GM18511 (cell line): ENCODE measurements at regions not wholly inside any gene's neighbourhood (a gene's known extent, or its start where the extent isn't known, plus 50 kb on each side); places are given as distances from the start of the nearest gene placed in this dataset.

Experiments
- ATAC-seq: cut with Tn5 transposase; IDR thresholded peaks from one replicate; pipeline ENCODE4 v1.9.1; 2021; ENCODE audit warnings: mild to moderate bottlenecking, moderate library complexity; ENCODE audit not compliant: unreplicated experiment

DNA sequence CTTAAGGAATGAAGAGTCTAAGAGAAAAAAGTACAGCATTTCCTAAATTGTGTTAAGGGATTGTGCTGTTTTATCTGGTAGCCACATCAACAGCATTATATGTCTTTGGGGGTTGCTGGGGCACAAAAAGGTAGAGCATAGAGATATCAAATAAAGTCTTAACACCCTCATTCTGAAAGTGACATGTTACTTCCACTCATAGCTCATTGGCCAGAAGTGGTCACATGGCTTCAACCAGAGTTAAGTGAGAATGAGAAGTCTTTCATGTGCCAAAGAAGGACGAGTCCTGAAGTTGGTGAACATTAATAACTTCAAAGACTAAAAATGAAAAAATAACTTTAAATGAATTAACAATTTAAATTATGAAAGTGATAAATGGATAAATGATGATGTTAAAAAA is 175.7 kb upstream of the ZEB2 start:
- ATAC-seq = no peak

- no peak for ATAC-seq
These were observed 174.5 kb upstream of the ZEB2 start for GRCh38 chr2:144694456-144694855.

GRCh38 chr2:144693179-144693578 is 173.3 kb upstream of the ZEB2 start:
- ATAC-seq = no peak

- no peak for ATAC-seq
These were observed 172.7 kb upstream of the ZEB2 start for GRCh38 chr2:144692661-144693060.

GRCh38 chr2:144690771-144691170 is 170.9 kb upstream of the ZEB2 start:
- ATAC-seq = no peak

- no peak for ATAC-seq
These were observed 166.7 kb upstream of the ZEB2 start for GRCh38 chr2:144686518-144687215.

DNA sequence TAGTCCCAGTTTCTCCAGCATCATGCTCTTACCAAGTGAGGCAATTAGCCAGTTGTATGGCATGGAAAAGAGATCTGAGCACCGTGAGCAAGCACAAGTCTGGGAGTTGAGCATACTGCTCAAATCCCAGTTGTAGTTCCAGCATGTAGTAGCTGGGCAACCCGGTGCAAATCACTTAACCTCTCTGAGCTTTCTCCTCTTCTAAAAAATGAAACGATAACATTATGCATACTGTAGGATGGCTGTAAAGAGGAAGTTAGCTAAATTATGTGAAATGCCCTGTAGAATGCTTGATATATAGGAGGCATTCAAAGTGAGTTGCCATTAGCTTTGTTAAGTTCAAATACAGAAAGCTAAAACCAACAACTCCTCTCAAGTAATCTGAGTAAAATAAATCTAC is 164.0 kb upstream of the ZEB2 start:
- no peak for ATAC-seq

DNA sequence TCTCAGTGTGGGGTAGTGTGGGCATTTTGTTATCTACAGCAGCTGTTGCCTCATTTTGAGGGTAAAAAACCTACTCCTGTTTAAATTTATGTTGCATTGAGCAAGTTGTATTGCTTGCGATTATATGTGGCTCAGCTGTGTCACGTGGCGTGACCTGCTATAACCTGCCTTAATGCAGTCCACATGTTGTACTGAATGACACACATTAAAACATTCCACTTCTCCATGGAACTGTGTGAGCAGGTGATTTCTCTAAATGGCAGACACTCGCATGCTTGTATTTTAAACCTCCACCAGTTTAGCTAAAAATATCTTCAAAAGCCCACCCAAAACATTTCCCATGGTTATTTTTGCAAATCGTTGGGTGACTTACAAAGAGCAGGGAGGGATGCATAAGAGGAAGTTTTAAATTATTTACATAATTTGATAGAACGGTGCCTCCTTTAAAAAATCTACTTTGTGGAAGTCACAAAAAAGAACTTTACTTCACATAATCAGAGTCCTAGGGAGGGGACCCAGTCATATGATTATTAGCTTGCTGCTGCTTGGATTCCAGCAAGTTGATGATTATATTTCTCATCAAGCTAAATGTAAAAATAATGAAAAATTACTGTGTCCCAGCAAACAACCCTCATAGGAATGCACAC is 163.3 kb upstream of the ZEB2 start:
- no peak for ATAC-seq

GRCh38 chr2:144682248-144682647 is 162.3 kb upstream of the ZEB2 start:
- ATAC-seq = no peak

- ATAC-seq = no peak
These were observed 161.5 kb upstream of the ZEB2 start for GRCh38 chr2:144681389-144681788.

DNA sequence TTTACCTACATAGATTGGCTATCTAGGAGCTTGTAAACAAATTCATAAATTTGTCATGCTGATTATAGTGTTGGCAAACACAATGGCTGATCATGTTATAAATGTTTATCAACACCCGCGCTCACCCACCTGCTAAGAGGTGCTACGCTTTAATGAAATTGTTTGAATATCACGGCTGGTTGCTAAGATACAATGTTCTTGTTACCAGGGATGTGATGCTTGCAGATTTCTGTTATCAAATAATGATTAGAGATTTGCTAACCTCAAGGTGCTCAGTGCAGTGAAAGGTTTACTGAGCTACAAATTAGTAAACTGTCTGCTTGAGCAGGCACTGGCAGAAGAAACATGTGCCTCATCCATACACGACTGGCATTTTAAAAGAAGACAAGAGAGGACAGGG is 160.0 kb upstream of the ZEB2 start:
- no peak for ATAC-seq

DNA sequence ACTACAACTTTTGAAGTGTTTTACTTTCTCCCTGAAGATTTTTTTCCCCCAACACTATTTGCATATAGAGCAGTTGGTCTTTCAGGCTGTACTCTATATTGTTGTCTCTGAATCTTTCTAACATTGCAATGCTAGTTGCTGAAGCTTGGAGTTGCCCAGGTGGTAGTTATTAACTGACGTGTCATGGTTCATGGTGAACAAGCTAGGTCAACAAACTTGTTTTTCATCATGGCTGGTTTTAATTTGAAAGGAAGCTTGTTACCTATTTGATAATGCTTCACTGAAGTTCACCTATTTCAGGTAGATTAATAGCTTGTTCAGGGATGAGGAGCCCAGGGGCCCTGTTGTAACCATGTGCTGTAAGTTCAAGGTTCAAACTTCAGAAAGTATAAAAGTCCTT is 158.8 kb upstream of the ZEB2 start:
- ATAC-seq = no peak

DNA sequence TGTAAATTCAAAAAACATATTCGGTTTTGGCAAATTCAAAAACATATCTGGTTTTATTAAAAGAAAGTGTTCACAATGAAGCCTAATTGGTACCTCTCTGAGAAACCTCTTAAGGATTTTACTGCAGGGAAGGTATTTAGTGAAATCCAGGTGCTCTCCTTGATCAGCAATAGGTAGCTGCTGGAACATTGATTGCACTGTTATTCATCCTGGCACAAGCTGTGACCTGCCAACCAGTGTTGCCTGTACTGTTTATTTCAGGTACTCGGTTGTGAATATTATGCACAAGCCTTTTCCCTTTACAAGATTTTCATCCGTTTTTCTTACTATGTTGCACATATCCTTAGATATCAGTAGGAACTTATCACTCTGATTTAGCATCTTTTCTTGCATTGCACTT is 155.8 kb upstream of the ZEB2 start:
- ATAC-seq = no peak

DNA sequence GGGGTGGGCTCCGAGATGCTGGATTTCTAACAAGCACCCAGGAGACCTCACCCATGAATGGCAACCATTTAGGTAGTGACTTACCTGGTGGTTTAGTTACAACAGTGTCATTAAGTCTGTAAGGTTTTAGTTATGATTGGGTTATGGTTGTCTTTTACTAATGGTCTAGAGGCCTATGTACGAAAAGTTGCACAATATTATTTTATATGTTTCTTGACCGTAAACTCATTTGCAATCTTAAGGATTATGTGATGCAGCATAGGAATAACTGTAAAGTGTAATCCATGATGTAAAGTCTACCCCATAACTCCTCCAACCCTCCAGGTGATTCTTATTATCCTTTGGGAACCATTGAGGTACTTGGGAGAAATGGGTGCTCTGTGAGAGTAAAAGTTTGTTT is 155.4 kb upstream of the ZEB2 start:
- ATAC-seq = no peak

- ATAC-seq = no peak
These were observed 154.2 kb upstream of the ZEB2 start for GRCh38 chr2:144674071-144674470.

DNA sequence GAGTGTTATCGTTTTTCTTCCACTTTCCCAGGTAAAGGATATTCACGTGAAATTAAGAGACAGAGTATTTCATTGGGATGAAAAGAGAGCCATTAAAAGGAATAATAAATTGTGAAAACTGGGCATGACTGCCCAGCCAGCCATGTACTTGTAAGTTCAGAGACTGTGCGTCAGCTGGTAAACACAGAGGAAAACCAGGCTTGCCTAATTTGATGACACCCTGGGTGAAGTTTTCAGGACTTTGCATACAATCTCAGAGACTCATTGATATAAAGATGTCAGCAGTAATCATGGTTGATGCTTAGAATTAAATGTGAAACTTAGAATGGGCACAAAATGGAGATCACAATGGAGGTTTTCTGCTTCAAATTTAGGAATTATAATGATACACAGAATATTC is 153.5 kb upstream of the ZEB2 start:
- no peak for ATAC-seq

DNA sequence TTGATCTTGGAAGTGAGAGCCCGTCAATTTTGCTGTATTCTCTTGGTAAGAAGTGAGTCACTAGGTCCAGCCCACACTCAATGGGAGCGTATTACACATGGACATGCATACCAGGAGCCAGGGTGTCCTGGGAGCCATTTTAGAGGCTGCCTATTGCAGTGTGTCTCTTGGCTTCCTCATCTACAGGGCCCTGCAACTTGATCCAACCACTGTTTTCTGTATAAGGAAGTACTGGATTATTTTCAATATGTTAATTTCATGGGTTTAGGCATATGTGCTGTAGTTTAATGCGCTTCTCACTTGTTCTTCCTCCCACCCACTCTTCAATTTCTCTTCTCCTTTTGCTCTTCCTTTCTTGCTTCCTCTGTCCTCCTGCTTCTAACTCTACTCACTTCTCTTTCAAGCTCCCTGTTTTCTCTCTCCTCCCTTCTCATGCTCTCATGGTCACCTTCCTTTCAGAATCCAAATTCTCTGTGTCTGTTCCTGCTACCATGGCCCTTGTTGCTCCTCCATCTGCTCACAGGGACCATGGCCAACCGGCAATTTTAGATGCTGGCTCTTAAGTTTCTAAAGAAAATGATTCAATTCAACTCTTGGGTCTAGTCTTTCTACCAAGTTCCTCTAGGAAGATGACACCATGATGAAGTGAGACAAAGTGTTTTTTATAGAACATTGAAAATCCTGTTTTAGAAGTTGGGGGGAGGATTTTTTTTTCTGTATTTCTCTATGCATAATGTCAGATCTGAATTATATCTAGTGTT is 152.0 kb upstream of the ZEB2 start:
- ATAC-seq = no peak

DNA sequence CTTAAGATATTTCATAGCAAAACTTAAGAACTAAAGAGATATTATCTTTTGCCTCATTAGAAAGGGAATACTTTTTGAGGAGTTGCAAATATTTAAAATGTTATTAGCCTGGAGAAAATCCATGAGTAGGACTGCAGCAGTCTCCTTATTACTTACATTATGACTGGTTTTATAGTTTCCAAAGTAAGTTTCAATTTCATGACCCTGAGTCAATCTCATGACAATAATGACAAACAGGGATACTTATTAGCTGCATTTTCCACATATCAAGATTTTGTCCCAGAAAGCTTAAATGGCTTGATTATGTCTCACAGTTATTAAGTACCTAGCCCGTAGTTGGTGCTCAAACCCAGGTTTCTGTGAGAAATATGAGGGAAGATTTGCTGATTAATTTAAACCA is 150.8 kb upstream of the ZEB2 start:
- ATAC-seq = no peak

DNA sequence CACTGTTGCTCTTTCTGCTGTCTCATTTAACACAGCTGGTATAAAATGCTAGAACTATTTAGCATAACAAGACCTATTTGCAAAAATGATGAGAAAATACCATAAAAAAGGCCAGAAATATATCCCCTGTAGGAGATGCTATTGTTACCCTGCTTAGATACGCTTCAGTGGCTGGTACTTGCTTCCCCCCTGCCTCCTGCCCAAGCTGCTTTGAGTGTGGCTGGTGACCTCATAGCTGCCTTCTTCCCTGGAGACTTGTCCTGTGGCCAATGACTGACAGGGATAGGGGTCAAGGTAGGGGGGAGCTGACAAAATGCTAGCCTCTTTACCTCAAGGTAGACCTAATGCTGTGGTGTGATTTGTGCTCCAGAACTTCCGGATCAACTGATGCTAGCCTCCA is 150.2 kb upstream of the ZEB2 start:
- ATAC-seq = no peak

DNA sequence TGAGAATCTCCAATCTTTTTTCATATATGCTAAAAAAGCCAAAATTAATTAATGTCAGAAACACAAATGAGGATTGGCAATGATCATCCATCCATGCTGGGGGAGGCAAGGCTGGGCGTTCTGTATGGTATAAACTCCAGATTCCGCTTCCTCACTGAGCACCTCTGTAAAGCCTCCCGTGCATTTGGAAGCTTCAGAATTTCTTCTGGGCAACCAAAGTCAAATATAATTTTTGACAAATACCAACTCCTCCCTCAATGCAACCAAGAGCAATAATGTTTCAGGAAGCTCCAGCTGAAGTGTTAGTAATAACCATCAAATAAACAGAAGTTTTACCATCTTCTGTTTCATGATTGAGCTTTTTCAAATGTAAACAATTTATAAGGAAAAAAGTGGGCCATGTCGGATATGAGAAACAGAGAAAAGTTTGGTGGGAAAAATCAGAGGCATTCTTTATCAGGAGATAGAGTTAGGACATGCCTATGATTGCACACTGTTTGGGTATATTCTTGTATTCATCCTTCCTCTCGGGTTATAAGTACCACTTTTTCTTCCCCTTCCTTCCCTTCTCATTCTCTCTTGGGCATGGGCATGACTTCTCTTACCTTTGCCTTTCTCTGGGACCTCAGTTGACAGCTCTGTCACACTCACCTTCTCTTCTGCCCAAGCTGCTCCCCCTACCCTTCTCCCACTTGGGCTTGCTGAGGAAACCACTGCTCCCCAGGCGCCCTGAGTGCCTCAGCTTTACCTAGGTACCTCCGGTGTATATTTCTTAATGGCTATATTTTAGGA is 149.5 kb upstream of the ZEB2 start:
- ATAC-seq = no peak

DNA sequence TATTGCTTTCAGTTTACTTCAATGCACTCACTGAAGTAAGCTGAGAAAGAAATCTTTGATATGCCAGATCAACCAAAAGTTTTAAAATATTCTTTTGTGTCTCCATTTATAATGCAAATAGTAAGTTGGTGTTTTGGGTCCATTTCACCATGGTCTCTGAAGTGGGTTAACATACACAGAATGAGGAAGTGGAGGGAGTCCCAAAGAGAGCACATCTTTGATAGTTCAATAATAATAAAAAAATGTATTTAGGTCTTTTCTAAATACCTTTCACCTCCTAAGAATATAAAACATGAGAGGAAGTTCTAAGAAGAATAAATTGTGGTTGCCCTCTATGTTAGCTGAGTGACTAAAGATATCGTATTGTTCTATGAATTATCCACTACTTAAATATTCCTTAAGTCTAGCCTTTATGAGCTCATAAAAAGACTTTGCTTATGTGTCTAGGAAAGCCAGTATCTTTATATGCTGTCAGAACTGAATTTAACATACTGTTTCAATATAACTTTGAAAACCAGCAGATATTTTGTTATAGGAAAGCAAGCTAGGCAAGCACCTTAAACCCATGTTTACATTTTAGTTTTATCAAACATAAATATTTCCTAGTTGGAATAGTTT is 148.7 kb upstream of the ZEB2 start:
- no peak for ATAC-seq
